Neuronal stem cell (in vitro differentiated cells): ENCODE measurements at regions not wholly inside any gene's neighbourhood (a gene's known extent, or its start where the extent isn't known, plus 50 kb on each side); places are given as distances from the start of the nearest gene placed in this dataset.

Experiments
- DNase-seq: peaks from one replicate; pipeline ENCODE4 v3.0.0-alpha.2; 2013; ENCODE audit warnings: low spot score
- H2AFZ ChIP-seq: one replicate; pipeline ENCODE4 v1.6.1; 2013; ENCODE audit warnings: mild to moderate bottlenecking, low read length, inconsistent platforms
- H2AK5ac ChIP-seq: 2 replicates; pipeline ENCODE4 v1.6.1; 2013; ENCODE audit warnings: low read depth, mild to moderate bottlenecking, inconsistent platforms, low read length, moderate library complexity, mixed read lengths
- H2BK120ac ChIP-seq: 2 replicates; pipeline ENCODE4 v1.6.1; 2013; ENCODE audit warnings: low read depth, mild to moderate bottlenecking, inconsistent platforms, low read length, moderate library complexity, mixed read lengths
- H2BK12ac ChIP-seq: one replicate; pipeline ENCODE4 v1.6.1; 2013; ENCODE audit warnings: low read length, inconsistent platforms
- H2BK15ac ChIP-seq: 2 replicates; pipeline ENCODE4 v1.6.1; 2013; ENCODE audit warnings: mild to moderate bottlenecking, low read length, inconsistent platforms, mixed read lengths
- H2BK5ac ChIP-seq: one replicate; pipeline ENCODE4 v1.6.1; 2013; ENCODE audit warnings: inconsistent platforms, mild to moderate bottlenecking, low read length, moderate library complexity
- H3K14ac ChIP-seq: one replicate; pipeline ENCODE4 v1.6.1; 2013; ENCODE audit warnings: low read length, inconsistent platforms
- H3K18ac ChIP-seq: 2 replicates; pipeline ENCODE4 v1.6.1; 2013; ENCODE audit warnings: low read length, inconsistent platforms
- H3K23ac ChIP-seq: 2 replicates; pipeline ENCODE4 v1.6.1; 2013; ENCODE audit warnings: low read depth, mild to moderate bottlenecking, mixed read lengths, low read length, inconsistent platforms; ENCODE audit not compliant: poor library complexity
- H3K27ac ChIP-seq: replicated peaks from 3 replicates; pipeline ENCODE4 v1.5.1; 2013; ENCODE audit warnings: low read length, inconsistent platforms
- H3K27me3 ChIP-seq, 3 experiments: 2 replicates each; pipeline ENCODE4 v1.6.1; 2013; ENCODE audit warnings: low read length in 3 of 3, mild to moderate bottlenecking in 2 of 3, inconsistent platforms in 1 of 3, low read depth in 1 of 3, mixed read lengths in 1 of 3, moderate library complexity in 1 of 3; ENCODE audit not compliant: control insufficient read depth in 3 of 3, insufficient read depth in 3 of 3
- H3K36me3 ChIP-seq, 2 donors: replicated peaks in 1 of 2; 2 replicates each; pipeline ENCODE4 v1.6.1; 2013; ENCODE audit warnings: low read length in 2 of 2; ENCODE audit not compliant: control insufficient read depth in 2 of 2, insufficient read depth in 2 of 2
- H3K4ac ChIP-seq: 2 replicates; pipeline ENCODE4 v1.6.1; 2013; ENCODE audit warnings: inconsistent platforms, mild to moderate bottlenecking, low read length, moderate library complexity
- H3K4me1 ChIP-seq, 2 donors: 1 replicate in 1 of 2; 2 replicates in 1 of 2; pipeline ENCODE4 v1.6.1; 2013; ENCODE audit warnings: low read length in 2 of 2, low read depth in 1 of 2; ENCODE audit not compliant: control insufficient read depth in 2 of 2, insufficient read depth in 1 of 2
- H3K4me2 ChIP-seq: one replicate; pipeline ENCODE4 v1.6.1; 2013; ENCODE audit warnings: mild to moderate bottlenecking, low read length, inconsistent platforms; ENCODE audit not compliant: insufficient read depth, poor library complexity, severe bottlenecking
- H3K4me3 ChIP-seq, 2 donors: 2 replicates each; pipeline ENCODE4 v1.5.1; 2013; ENCODE audit warnings: low read length in 2 of 2, mild to moderate bottlenecking in 2 of 2, inconsistent platforms in 1 of 2, moderate library complexity in 1 of 2
- H3K79me1 ChIP-seq: one replicate; pipeline ENCODE4 v1.6.1; 2013; ENCODE audit warnings: low read depth, mild to moderate bottlenecking, inconsistent platforms, low read length, moderate library complexity
- H3K9ac ChIP-seq: one replicate; pipeline ENCODE4 v1.6.1; 2013; ENCODE audit warnings: mild to moderate bottlenecking, low read depth, low read length, inconsistent platforms; ENCODE audit not compliant: poor library complexity
- H3K9me3 ChIP-seq, 2 donors: replicated peaks in 1 of 2; 2 replicates each; pipeline versions ENCODE3 to v1.6.1; 2013; ENCODE audit warnings: low read length in 2 of 2, mild to moderate bottlenecking in 2 of 2, inconsistent platforms in 1 of 2, low read depth in 1 of 2, mixed read lengths in 1 of 2, moderate library complexity in 1 of 2; ENCODE audit not compliant: control insufficient read depth in 2 of 2, insufficient read depth in 1 of 2
- H4K8ac ChIP-seq: one replicate; pipeline ENCODE4 v1.6.1; 2013; ENCODE audit warnings: low read depth, mild to moderate bottlenecking, inconsistent platforms, low read length, moderate library complexity
- H4K91ac ChIP-seq: one replicate; pipeline ENCODE4 v1.6.1; 2013; ENCODE audit warnings: low read length, low read depth, mild to moderate bottlenecking, inconsistent platforms; ENCODE audit not compliant: poor library complexity
- WGBS, 2 donors: extraction: QIAGEN DNeasy Blood & Tissue Kit; methylation state at CpG; one replicate each; pipeline ENCODE4 v1.1.7; 2013; ENCODE audit warnings: missing lambda C conversion rate in 2 of 2, mixed read lengths in 1 of 2; ENCODE audit not compliant: insufficient read length in 2 of 2, insufficient replicate concordance in 1 of 2; ENCODE audit errors: extremely low coverage in 2 of 2; 5-methylcytosine and 5-hydroxymethylcytosine counted together

GRCh38 chr5:143953851-143954250 is 141.9 kb downstream of the HMHB1 start:
- H3K9me3 ChIP-seq = no peaks in the 10 kb centered on the region
- DNase-seq = no peak
- no peak overlapping the region for H3K4me3 ChIP-seq
- WGBS, 2 donors = no CpG with 5 or more reads among the region's 4 CpGs
- H2BK12ac ChIP-seq = no peak overlapping the region
- H3K9ac ChIP-seq = no peak overlapping the region
- H3K27ac ChIP-seq = no peak overlapping the region
- H2AK5ac ChIP-seq = no peak overlapping the region
- no peak overlapping the region for H3K4ac ChIP-seq
- H2BK5ac ChIP-seq = no peak overlapping the region
- H3K4me1 ChIP-seq = no peaks in the 10 kb centered on the region
- no peak overlapping the region for H2AFZ ChIP-seq
- no peaks in the 10 kb centered on the region for H3K36me3 ChIP-seq
- H3K27me3 ChIP-seq = no peaks in the 10 kb centered on the region
- H2BK15ac ChIP-seq = no peak overlapping the region
- no peak overlapping the region for H2BK120ac ChIP-seq
- no peak overlapping the region for H4K91ac ChIP-seq
- no peaks in the 10 kb centered on the region for H3K79me1 ChIP-seq
- H3K4me2 ChIP-seq = no peak overlapping the region
- H4K8ac ChIP-seq = no peak overlapping the region
- no peak overlapping the region for H3K23ac ChIP-seq
- H3K18ac ChIP-seq = no peak overlapping the region
- no peak overlapping the region for H3K14ac ChIP-seq

- Histone ChIP-seq H2AFZ (no peak overlapping the region), H3K36me3 (no peaks in the 10 kb centered on the region), H4K91ac (no peak overlapping the region), H3K9me3 (no peaks in the 10 kb centered on the region), H3K27me3 (no peaks in the 10 kb centered on the region), H3K27ac (no peak overlapping the region), H2BK5ac (no peak overlapping the region), H3K14ac (no peak overlapping the region), H2AK5ac (no peak overlapping the region), H3K9ac (no peak overlapping the region), H2BK15ac (no peak overlapping the region), H3K4me3 (no peak overlapping the region), H3K4me2 (no peak overlapping the region), H2BK12ac (no peak overlapping the region), H3K79me1 (no peaks in the 10 kb centered on the region), H4K8ac (no peak overlapping the region), H3K4ac (no peak overlapping the region), H2BK120ac (no peak overlapping the region), H3K18ac (no peak overlapping the region), H3K23ac (no peak overlapping the region), H3K4me1 (no peaks in the 10 kb centered on the region)
- no CpG with 5 or more reads among the region's 2 CpGs for WGBS, 2 donors
- DNase-seq = no peak
Observed at GRCh38 chr5:143955141-143955540, 143.2 kb downstream of the HMHB1 start.

- Histone ChIP-seq H4K8ac (no peak overlapping the region), H2AFZ (no peak overlapping the region), H3K14ac (no peak overlapping the region), H3K4me2 (no peak overlapping the region), H3K4me1 (no peaks in the 10 kb centered on the region), H2BK120ac (no peak overlapping the region), H4K91ac (no peak overlapping the region), H2BK5ac (no peak overlapping the region), H3K79me1 (no peaks in the 10 kb centered on the region), H2BK12ac (no peak overlapping the region), H3K9ac (no peak overlapping the region), H2AK5ac (no peak overlapping the region), H3K9me3 (no peaks in the 10 kb centered on the region), H3K23ac (no peak overlapping the region), H2BK15ac (no peak overlapping the region), H3K18ac (no peak overlapping the region), H3K27me3 (no peaks in the 10 kb centered on the region), H3K36me3 (no peaks in the 10 kb centered on the region), H3K4me3 (no peak overlapping the region), H3K4ac (no peak overlapping the region), H3K27ac (no peak overlapping the region)
- no peak for DNase-seq
- WGBS, 2 donors = no CpG with 5 or more reads among the region's 1 CpG
Observed at GRCh38 chr5:143957455-143957854, 145.5 kb downstream of the HMHB1 start.

GRCh38 chr5:143962201-143962600 is 150.2 kb downstream of the HMHB1 start:
- Histone ChIP-seq H3K36me3 (no peaks in the 10 kb centered on the region), H3K9ac (no peak overlapping the region), H2AK5ac (no peak overlapping the region), H4K8ac (no peak overlapping the region), H3K18ac (no peak overlapping the region), H3K27ac (no peak overlapping the region), H3K79me1 (no peaks in the 10 kb centered on the region), H3K4me3 (no peak overlapping the region), H2BK5ac (no peak overlapping the region), H2AFZ (no peak overlapping the region), H2BK12ac (no peak overlapping the region), H3K23ac (no peak overlapping the region), H3K4me1 (no peaks in the 10 kb centered on the region), H3K4me2 (no peak overlapping the region), H3K14ac (no peak overlapping the region), H3K9me3 (no peaks in the 10 kb centered on the region), H2BK15ac (no peak overlapping the region), H4K91ac (no peak overlapping the region), H3K27me3 (no peaks in the 10 kb centered on the region), H3K4ac (no peak overlapping the region), H2BK120ac (no peak overlapping the region)
- no peak for DNase-seq
- no CpG with 5 or more reads among the region's 1 CpG for WGBS, 2 donors
